ENCODE measurements at regions not wholly inside any gene's neighbourhood (a gene's known extent, or its start where the extent isn't known, plus 50 kb on each side); places are given as distances from the start of the nearest gene placed in this dataset.
"Not testable (repeated sequence)": the region's sequence is repeated elsewhere in the genome, so short reads cannot be mapped to it uniquely, and the experiment has no call there.

- H3K27ac ChIP-seq (ENCODE audit: low read depth, low read length); H3K4me1 ChIP-seq (ENCODE audit: control insufficient read depth in 1 of 2, insufficient read depth in 2 of 2, low read length in 2 of 2): not testable (repeated sequence)
Observed at GRCh38 chr4:187090832-187091231, 367.2 kb upstream of the FAT1 start.

GRCh38 chr4:187094144-187094543, 370.5 kb upstream of the FAT1 start:
- H3K9me3 ChIP-seq (ENCODE audit: control insufficient read depth in 1 of 2, low read length in 2 of 2) = peaks cover 0 to 4% of the 10 kb centered on the region in 2 donors
- H3K27me3 ChIP-seq (ENCODE audit: control insufficient read depth in 1 of 2, insufficient read depth in 2 of 2, low read length in 2 of 2) = no peaks in the 10 kb centered on the region
- no peak overlapping the region for H3K27ac ChIP-seq (ENCODE audit: low read depth, low read length)
- no peak overlapping the region for H3K4me3 ChIP-seq (ENCODE audit: low read depth in 1 of 2, low read length in 2 of 2)
- no peak overlapping the region for H3K9ac ChIP-seq (ENCODE audit: low read depth in 1 of 2, low read length in 2 of 2)
- no peaks in the 10 kb centered on the region for H3K36me3 ChIP-seq (ENCODE audit: control insufficient read depth in 1 of 2, insufficient read depth in 2 of 2, low read length in 2 of 2)
- H3K4me1 ChIP-seq (ENCODE audit: control insufficient read depth in 1 of 2, insufficient read depth in 2 of 2, low read length in 2 of 2) = no peaks in the 10 kb centered on the region

More at GRCh38 chr4:187090832-187091231, 367.2 kb upstream of the FAT1 start:
- not testable (repeated sequence) for H3K36me3 ChIP-seq (ENCODE audit: control insufficient read depth in 1 of 2, insufficient read depth in 2 of 2, low read length in 2 of 2); H3K9ac ChIP-seq (ENCODE audit: low read depth in 1 of 2, low read length in 2 of 2); H3K4me3 ChIP-seq (ENCODE audit: low read depth in 1 of 2, low read length in 2 of 2); H3K9me3 ChIP-seq (ENCODE audit: control insufficient read depth in 1 of 2, low read length in 2 of 2); H3K27me3 ChIP-seq (ENCODE audit: control insufficient read depth in 1 of 2, insufficient read depth in 2 of 2, low read length in 2 of 2)

DNA sequence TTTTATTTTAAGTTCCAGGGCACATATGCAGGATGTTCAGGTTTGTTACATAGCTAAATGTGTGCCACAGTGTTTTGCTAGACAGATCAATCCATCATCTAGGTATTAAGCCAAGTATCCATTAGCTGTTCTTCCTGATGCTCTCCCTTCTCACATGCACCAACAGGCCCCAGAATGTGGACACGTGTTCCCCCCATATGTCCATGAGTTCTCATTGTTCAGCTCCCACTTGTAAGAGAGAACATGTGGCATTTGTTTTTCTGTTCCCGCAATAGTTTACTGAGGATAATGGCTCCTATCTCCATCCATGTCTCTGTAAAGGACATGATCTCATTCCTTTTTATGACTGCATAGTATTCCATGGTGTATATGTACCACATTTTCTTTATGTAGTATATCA, 374.8 kb upstream of the FAT1 start:
- H3K9me3 ChIP-seq (ENCODE audit: control insufficient read depth in 1 of 2, low read length in 2 of 2) = peaks cover 0 to 4% of the 10 kb centered on the region in 2 donors
- no peaks in the 10 kb centered on the region for H3K36me3 ChIP-seq (ENCODE audit: control insufficient read depth in 1 of 2, insufficient read depth in 2 of 2, low read length in 2 of 2)
- no peaks in the 10 kb centered on the region for H3K27me3 ChIP-seq (ENCODE audit: control insufficient read depth in 1 of 2, insufficient read depth in 2 of 2, low read length in 2 of 2)
- no peak overlapping the region for H3K9ac ChIP-seq (ENCODE audit: low read depth in 1 of 2, low read length in 2 of 2)
- H3K27ac ChIP-seq (ENCODE audit: low read depth, low read length) = no peak overlapping the region
- no peak overlapping the region for H3K4me3 ChIP-seq (ENCODE audit: low read depth in 1 of 2, low read length in 2 of 2)
- no peaks in the 10 kb centered on the region for H3K4me1 ChIP-seq (ENCODE audit: control insufficient read depth in 1 of 2, insufficient read depth in 2 of 2, low read length in 2 of 2)

DNA sequence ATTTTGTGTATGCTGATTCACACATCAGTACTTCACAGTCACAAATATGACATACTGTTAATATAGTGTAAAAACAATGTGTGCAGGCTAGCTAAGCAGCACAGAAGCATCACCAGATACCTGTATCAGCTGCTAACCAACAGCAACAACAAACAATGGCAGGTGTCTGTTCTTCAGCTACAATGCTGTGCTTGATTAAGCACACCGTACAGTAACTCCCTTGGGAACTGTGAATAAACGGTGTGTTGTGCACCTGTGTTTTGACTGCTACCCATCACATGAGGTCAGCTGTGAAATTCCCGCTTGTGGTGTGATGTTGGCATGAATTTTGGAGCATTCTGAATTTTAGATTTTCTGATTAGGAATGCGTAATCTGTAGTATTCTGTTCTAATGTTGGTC, 379.7 kb upstream of the FAT1 start:
- no peak overlapping the region for H3K4me3 ChIP-seq (ENCODE audit: low read depth in 1 of 2, low read length in 2 of 2)
- peaks cover 0 to 3% of the 10 kb centered on the region in 2 donors for H3K9me3 ChIP-seq (ENCODE audit: control insufficient read depth in 1 of 2, low read length in 2 of 2)
- no peaks in the 10 kb centered on the region for H3K27me3 ChIP-seq (ENCODE audit: control insufficient read depth in 1 of 2, insufficient read depth in 2 of 2, low read length in 2 of 2)
- H3K27ac ChIP-seq (ENCODE audit: low read depth, low read length) = no peak overlapping the region
- H3K4me1 ChIP-seq (ENCODE audit: control insufficient read depth in 1 of 2, insufficient read depth in 2 of 2, low read length in 2 of 2) = no peaks in the 10 kb centered on the region
- H3K36me3 ChIP-seq (ENCODE audit: control insufficient read depth in 1 of 2, insufficient read depth in 2 of 2, low read length in 2 of 2) = no peaks in the 10 kb centered on the region
- H3K9ac ChIP-seq (ENCODE audit: low read depth in 1 of 2, low read length in 2 of 2) = no peak overlapping the region

DNA sequence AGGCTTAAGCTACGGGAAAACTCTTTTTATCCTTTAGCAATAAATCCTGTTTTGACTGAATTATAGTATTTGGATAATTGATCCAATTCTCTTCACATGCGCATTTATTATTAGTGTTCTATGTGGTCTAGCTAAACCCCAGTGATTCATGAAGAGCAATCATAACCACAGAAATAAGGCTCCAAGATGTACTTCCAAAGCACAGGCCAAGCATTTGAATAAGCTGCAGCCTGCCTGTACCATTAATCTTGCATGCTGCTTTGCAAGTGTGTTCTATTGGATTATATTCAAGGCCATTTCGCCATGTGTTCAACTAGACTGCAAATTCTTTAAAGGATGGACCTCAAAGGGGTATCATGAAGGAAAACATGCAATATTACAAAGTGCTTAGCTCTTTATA, 385.2 kb upstream of the FAT1 start:
- Histone ChIP-seq H3K27me3 (ENCODE audit: control insufficient read depth in 1 of 2, insufficient read depth in 2 of 2, low read length in 2 of 2) (no peaks in the 10 kb centered on the region), H3K9me3 (ENCODE audit: control insufficient read depth in 1 of 2, low read length in 2 of 2) (no peaks in the 10 kb centered on the region), H3K4me1 (ENCODE audit: control insufficient read depth in 1 of 2, insufficient read depth in 2 of 2, low read length in 2 of 2) (no peaks in the 10 kb centered on the region), H3K27ac (ENCODE audit: low read depth, low read length) (no peak overlapping the region), H3K9ac (ENCODE audit: low read depth in 1 of 2, low read length in 2 of 2) (no peak overlapping the region), H3K4me3 (ENCODE audit: low read depth in 1 of 2, low read length in 2 of 2) (no peak overlapping the region), H3K36me3 (ENCODE audit: control insufficient read depth in 1 of 2, insufficient read depth in 2 of 2, low read length in 2 of 2) (no peaks in the 10 kb centered on the region)

- no peaks in the 10 kb centered on the region for H3K27me3 ChIP-seq (ENCODE audit: control insufficient read depth in 1 of 2, insufficient read depth in 2 of 2, low read length in 2 of 2)
Observed at GRCh38 chr4:187109636-187110035, 386.0 kb upstream of the FAT1 start.

DNA sequence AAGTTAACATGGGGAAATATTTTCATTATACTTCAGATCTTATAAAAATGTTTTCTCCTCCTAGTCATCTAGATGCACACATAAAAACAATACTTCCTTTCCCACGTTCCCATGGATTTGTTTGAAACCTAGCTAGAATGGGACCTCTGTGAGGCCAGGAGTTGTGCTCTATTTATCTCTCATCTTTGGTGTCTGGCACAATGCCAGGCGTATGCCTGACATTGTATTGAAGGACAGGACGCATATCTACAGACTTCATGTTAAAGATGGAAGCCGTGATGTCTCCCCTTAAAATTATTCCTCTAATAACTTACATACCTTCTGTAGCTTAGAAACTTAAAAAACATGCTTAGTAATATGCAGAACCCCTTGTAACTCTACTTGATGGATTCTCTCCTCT, 394.5 kb upstream of the FAT1 start:
- no peaks in the 10 kb centered on the region for H3K9me3 ChIP-seq (ENCODE audit: control insufficient read depth in 1 of 2, low read length in 2 of 2)
- H3K27me3 ChIP-seq (ENCODE audit: control insufficient read depth in 1 of 2, insufficient read depth in 2 of 2, low read length in 2 of 2) = no peaks in the 10 kb centered on the region
- no peak overlapping the region for H3K27ac ChIP-seq (ENCODE audit: low read depth, low read length)
- no peak overlapping the region for H3K9ac ChIP-seq (ENCODE audit: low read depth in 1 of 2, low read length in 2 of 2)
- no peak overlapping the region for H3K4me3 ChIP-seq (ENCODE audit: low read depth in 1 of 2, low read length in 2 of 2)
- H3K4me1 ChIP-seq (ENCODE audit: control insufficient read depth in 1 of 2, insufficient read depth in 2 of 2, low read length in 2 of 2) = no peaks in the 10 kb centered on the region
- H3K36me3 ChIP-seq (ENCODE audit: control insufficient read depth in 1 of 2, insufficient read depth in 2 of 2, low read length in 2 of 2) = no peaks in the 10 kb centered on the region

More at GRCh38 chr4:187109636-187110035, 386.0 kb upstream of the FAT1 start:
- no peaks in the 10 kb centered on the region for H3K36me3 ChIP-seq (ENCODE audit: control insufficient read depth in 1 of 2, insufficient read depth in 2 of 2, low read length in 2 of 2)
- H3K4me3 ChIP-seq (ENCODE audit: low read depth in 1 of 2, low read length in 2 of 2) = no peak overlapping the region
- no peaks in the 10 kb centered on the region for H3K4me1 ChIP-seq (ENCODE audit: control insufficient read depth in 1 of 2, insufficient read depth in 2 of 2, low read length in 2 of 2)
- no peaks in the 10 kb centered on the region for H3K9me3 ChIP-seq (ENCODE audit: control insufficient read depth in 1 of 2, low read length in 2 of 2)
- no peak overlapping the region for H3K9ac ChIP-seq (ENCODE audit: low read depth in 1 of 2, low read length in 2 of 2)
- no peak overlapping the region for H3K27ac ChIP-seq (ENCODE audit: low read depth, low read length)

GRCh38 chr4:187118602-187119120, 395.0 kb upstream of the FAT1 start:
- Histone ChIP-seq H3K36me3 (ENCODE audit: control insufficient read depth in 1 of 2, insufficient read depth in 2 of 2, low read length in 2 of 2) (no peaks in the 10 kb centered on the region), H3K27me3 (ENCODE audit: control insufficient read depth in 1 of 2, insufficient read depth in 2 of 2, low read length in 2 of 2) (no peaks in the 10 kb centered on the region), H3K9me3 (ENCODE audit: control insufficient read depth in 1 of 2, low read length in 2 of 2) (no peaks in the 10 kb centered on the region), H3K4me3 (ENCODE audit: low read depth in 1 of 2, low read length in 2 of 2) (no peak overlapping the region), H3K4me1 (ENCODE audit: control insufficient read depth in 1 of 2, insufficient read depth in 2 of 2, low read length in 2 of 2) (no peaks in the 10 kb centered on the region), H3K27ac (ENCODE audit: low read depth, low read length) (no peak overlapping the region), H3K9ac (ENCODE audit: low read depth in 1 of 2, low read length in 2 of 2) (no peak overlapping the region)

- H3K4me1 ChIP-seq (ENCODE audit: control insufficient read depth in 1 of 2, insufficient read depth in 2 of 2, low read length in 2 of 2) = no peaks in the 10 kb centered on the region
Observed at GRCh38 chr4:187124331-187124730, 400.7 kb upstream of the FAT1 start.

DNA sequence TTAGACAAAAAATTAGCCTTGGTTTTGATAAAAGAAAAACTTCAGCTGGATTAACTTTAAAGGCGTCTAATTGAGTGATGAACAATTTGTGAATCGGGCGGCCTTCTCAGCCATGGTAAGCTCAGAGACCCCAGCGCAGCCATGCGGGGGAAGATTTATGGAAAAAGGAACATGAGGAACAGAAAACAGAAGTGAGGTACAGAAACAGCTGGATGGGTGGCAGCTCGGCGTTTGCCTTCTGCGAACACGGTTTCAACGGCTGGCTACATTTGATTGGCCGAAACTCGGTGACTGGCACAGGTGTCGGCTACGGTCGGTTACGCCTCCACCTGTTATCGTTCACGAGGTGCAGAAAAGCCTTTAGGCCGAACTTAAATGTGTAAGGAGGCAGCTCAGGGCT, 401.4 kb upstream of the FAT1 start:
- no peaks in the 10 kb centered on the region for H3K36me3 ChIP-seq (ENCODE audit: control insufficient read depth in 1 of 2, insufficient read depth in 2 of 2, low read length in 2 of 2)
- H3K9ac ChIP-seq (ENCODE audit: low read depth in 1 of 2, low read length in 2 of 2) = no peak overlapping the region
- H3K27me3 ChIP-seq (ENCODE audit: control insufficient read depth in 1 of 2, insufficient read depth in 2 of 2, low read length in 2 of 2) = no peaks in the 10 kb centered on the region

More at GRCh38 chr4:187124331-187124730, 400.7 kb upstream of the FAT1 start:
- no peak overlapping the region for H3K9ac ChIP-seq (ENCODE audit: low read depth in 1 of 2, low read length in 2 of 2)
- no peaks in the 10 kb centered on the region for H3K27me3 ChIP-seq (ENCODE audit: control insufficient read depth in 1 of 2, insufficient read depth in 2 of 2, low read length in 2 of 2)
- H3K4me3 ChIP-seq (ENCODE audit: low read depth in 1 of 2, low read length in 2 of 2) = no peak overlapping the region
- H3K27ac ChIP-seq (ENCODE audit: low read depth, low read length) = no peak overlapping the region
- H3K36me3 ChIP-seq (ENCODE audit: control insufficient read depth in 1 of 2, insufficient read depth in 2 of 2, low read length in 2 of 2) = no peaks in the 10 kb centered on the region
- H3K9me3 ChIP-seq (ENCODE audit: control insufficient read depth in 1 of 2, low read length in 2 of 2) = no peaks in the 10 kb centered on the region

DNA sequence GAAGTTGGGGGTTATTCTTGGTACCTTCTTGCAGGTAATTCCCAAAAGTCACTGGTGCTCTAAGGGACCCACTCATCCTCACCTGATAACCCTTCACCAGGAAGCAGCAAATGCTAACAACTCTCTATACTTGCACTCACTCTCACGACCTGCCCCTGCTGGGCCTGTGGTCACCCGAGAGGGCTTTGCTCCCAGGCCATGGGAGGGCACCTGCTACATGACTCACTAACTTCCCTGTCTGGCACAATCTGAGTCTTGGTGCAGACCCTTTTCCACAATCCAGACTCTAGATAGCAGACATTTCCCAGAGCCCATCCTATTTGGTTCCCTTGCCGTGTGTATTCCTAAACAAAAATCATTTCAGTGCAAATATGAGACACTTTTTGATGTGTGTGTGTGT, 403.8 kb upstream of the FAT1 start:
- Histone ChIP-seq H3K27ac (ENCODE audit: low read depth, low read length) (no peak overlapping the region), H3K4me3 (ENCODE audit: low read depth in 1 of 2, low read length in 2 of 2) (no peak overlapping the region), H3K9me3 (ENCODE audit: control insufficient read depth in 1 of 2, low read length in 2 of 2) (no peaks in the 10 kb centered on the region), H3K4me1 (ENCODE audit: control insufficient read depth in 1 of 2, insufficient read depth in 2 of 2, low read length in 2 of 2) (no peaks in the 10 kb centered on the region), H3K27me3 (ENCODE audit: control insufficient read depth in 1 of 2, insufficient read depth in 2 of 2, low read length in 2 of 2) (no peaks in the 10 kb centered on the region), H3K36me3 (ENCODE audit: control insufficient read depth in 1 of 2, insufficient read depth in 2 of 2, low read length in 2 of 2) (no peaks in the 10 kb centered on the region), H3K9ac (ENCODE audit: low read depth in 1 of 2, low read length in 2 of 2) (no peak overlapping the region)

More for the DNA sequence above, 401.4 kb upstream of the FAT1 start:
- H3K4me3 ChIP-seq (ENCODE audit: low read depth in 1 of 2, low read length in 2 of 2) = no peak overlapping the region
- no peaks in the 10 kb centered on the region for H3K9me3 ChIP-seq (ENCODE audit: control insufficient read depth in 1 of 2, low read length in 2 of 2)
- no peaks in the 10 kb centered on the region for H3K4me1 ChIP-seq (ENCODE audit: control insufficient read depth in 1 of 2, insufficient read depth in 2 of 2, low read length in 2 of 2)
- no peak overlapping the region for H3K27ac ChIP-seq (ENCODE audit: low read depth, low read length)

All from duodenal mucosa (tissue), 2 donors.